Calu3 (cell line): ENCODE measurements at regions not wholly inside any gene's neighbourhood (a gene's known extent, or its start where the extent isn't known, plus 50 kb on each side); places are given as distances from the start of the nearest gene placed in this dataset.
A peak's percentile ranks its signal among the peaks of the same experiment; 100 is the strongest.

Experiments used
- BruUV-seq: library from RNA; stranded (reverse); fragments of 400-500 nt; replicated peaks from 2 replicates; lab custom pipeline; 2021; lab: Mats Ljungman, UMichigan
- CTCF ChIA-PET: fragments of 300-600 bp; sonication (Branson Sonifier 250); formaldehyde crosslinking; loops from one replicate; lab custom pipeline; 2022; ENCODE audit warnings: antibody characterized with exemption; lab: Charles Lee
- DNase-seq: peaks from one replicate; pipeline ENCODE4 v3.0.0; 2022
- H3K27ac Mint-ChIP-seq: one replicate; pipeline ENCODE4 v1.8.0; 2022; ENCODE audit warnings: mixed read lengths; ENCODE audit not compliant: unreplicated experiment
- H3K27me3 Mint-ChIP-seq: one replicate; pipeline ENCODE4 v1.8.0; 2022; ENCODE audit warnings: mixed read lengths; ENCODE audit not compliant: unreplicated experiment
- H3K36me3 Mint-ChIP-seq: one replicate; pipeline ENCODE4 v1.8.0; 2022; ENCODE audit warnings: mild to moderate bottlenecking, moderate library complexity, mixed read lengths; ENCODE audit not compliant: insufficient read depth, unreplicated experiment
- H3K4me1 Mint-ChIP-seq: one replicate; pipeline ENCODE4 v1.8.0; 2022; ENCODE audit warnings: mild to moderate bottlenecking, low read depth, mixed read lengths; ENCODE audit not compliant: unreplicated experiment
- H3K4me3 Mint-ChIP-seq: one replicate; pipeline ENCODE4 v1.8.0; 2022; ENCODE audit warnings: mild to moderate bottlenecking, low read depth, moderate library complexity, mixed read lengths; ENCODE audit not compliant: unreplicated experiment
- H3K9me3 Mint-ChIP-seq: one replicate; pipeline ENCODE4 v1.8.0; 2022; ENCODE audit warnings: low read depth, mixed read lengths; ENCODE audit not compliant: unreplicated experiment
- intact Hi-C: fragments of 100-400 bp; cut with micrococcal nuclease; formaldehyde crosslinking; loops from one replicate; pipeline ENCODE4 v1.10.0; 2022; ENCODE audit not compliant: unreplicated experiment
- TF ChIP-seq, protein P1 (sequence below): fragments of 200-600 bp; IDR thresholded peaks from one replicate; pipeline ENCODE4 v1.8.0; 2022; ENCODE audit warnings: antibody characterized with exemption; ENCODE audit not compliant: unreplicated experiment

DNA sequence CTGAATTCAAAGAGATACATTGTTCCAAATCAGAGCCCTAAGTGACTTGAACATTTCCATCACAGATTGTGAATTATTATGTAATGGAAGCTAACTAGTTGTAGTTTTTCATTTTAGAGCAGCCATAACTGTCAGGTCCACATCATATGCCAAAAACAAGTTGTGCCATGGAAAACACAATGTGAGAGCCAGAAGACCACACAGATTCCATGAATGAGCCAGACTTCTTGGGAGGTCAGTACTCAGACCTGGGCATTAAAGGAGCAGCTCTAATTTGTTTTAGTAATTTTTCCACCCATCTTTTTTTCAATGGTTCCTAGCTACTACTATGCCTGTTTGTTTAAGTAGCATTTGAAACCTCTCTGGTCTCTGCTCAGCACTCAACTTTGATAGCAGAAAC is 279.4 kb downstream of the FAT3 start:
- intact Hi-C loops: no loop called here
- H3K27me3 Mint-ChIP-seq: no peaks in the 10 kb centered on the region
- no peak overlapping the region for H3K4me3 Mint-ChIP-seq
- H3K36me3 Mint-ChIP-seq: no peaks in the 10 kb centered on the region
- CTCF ChIA-PET: no interaction called here
- TF ChIP-seq, protein P1, sequence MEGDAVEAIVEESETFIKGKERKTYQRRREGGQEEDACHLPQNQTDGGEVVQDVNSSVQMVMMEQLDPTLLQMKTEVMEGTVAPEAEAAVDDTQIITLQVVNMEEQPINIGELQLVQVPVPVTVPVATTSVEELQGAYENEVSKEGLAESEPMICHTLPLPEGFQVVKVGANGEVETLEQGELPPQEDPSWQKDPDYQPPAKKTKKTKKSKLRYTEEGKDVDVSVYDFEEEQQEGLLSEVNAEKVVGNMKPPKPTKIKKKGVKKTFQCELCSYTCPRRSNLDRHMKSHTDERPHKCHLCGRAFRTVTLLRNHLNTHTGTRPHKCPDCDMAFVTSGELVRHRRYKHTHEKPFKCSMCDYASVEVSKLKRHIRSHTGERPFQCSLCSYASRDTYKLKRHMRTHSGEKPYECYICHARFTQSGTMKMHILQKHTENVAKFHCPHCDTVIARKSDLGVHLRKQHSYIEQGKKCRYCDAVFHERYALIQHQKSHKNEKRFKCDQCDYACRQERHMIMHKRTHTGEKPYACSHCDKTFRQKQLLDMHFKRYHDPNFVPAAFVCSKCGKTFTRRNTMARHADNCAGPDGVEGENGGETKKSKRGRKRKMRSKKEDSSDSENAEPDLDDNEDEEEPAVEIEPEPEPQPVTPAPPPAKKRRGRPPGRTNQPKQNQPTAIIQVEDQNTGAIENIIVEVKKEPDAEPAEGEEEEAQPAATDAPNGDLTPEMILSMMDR: no peak
- no peaks in the 10 kb centered on the region for H3K9me3 Mint-ChIP-seq
- BruUV-seq: no TSS peak
- H3K27ac Mint-ChIP-seq: no peak overlapping the region
- DNase-seq: no peak
- H3K4me1 Mint-ChIP-seq: peaks cover 21% of the 10 kb centered on the region

DNA sequence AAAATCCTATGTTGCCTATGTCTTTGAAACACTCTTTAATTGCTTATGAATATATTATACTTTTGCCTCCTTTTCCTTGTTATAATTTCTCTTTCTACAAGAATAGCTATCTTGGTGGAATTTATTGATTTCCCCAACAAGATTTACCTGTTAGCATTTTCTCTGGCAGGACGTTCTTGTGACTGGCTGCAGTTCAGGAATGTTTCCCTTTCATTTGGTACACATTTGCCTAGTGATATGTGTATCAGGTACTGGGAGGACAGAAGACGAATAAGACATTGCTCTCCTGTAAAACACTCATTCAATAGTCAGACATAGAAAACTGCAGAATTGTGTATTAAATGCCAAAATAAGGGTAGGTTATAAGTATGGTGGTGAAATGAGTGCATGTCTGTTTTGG is 279.9 kb downstream of the FAT3 start:
- H3K4me3 Mint-ChIP-seq: peak overlapping the region; percentile 22
- no TSS peak for BruUV-seq
- H3K27ac Mint-ChIP-seq: peak overlapping the region; percentile 71
- H3K36me3 Mint-ChIP-seq: no peaks in the 10 kb centered on the region
- peaks cover 21% of the 10 kb centered on the region for H3K4me1 Mint-ChIP-seq
- no peaks in the 10 kb centered on the region for H3K27me3 Mint-ChIP-seq
- TF ChIP-seq, protein P1: no peak
- intact Hi-C loops: no loop called here
- peak; percentile 21 for DNase-seq
- H3K9me3 Mint-ChIP-seq: no peaks in the 10 kb centered on the region
- CTCF ChIA-PET: no interaction called here

DNA sequence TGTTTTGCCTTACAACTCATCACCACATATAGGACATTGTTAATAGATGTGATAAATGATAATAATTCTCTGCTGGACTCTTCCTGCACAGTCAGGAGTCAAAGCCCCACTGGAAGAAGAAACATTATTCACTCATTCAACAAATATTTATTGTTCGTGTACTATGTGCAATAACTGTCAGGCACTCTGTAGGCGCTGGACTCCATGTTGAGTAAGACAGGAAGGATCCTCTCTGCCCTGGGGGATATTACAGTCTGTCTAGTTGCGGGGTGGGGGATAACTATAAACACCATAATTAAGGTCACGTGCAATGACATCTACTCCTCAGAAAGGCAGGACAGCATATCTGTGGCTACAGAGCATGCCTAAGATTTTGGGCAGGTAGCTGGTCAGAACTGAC is 281.1 kb downstream of the FAT3 start:
- Mint-ChIP-seq H3K27ac (no peak overlapping the region), H3K4me1 (peaks cover 21% of the 10 kb centered on the region), H3K9me3 (no peaks in the 10 kb centered on the region), H3K36me3 (no peaks in the 10 kb centered on the region), H3K4me3 (no peak overlapping the region), H3K27me3 (no peaks in the 10 kb centered on the region)
- no peak for DNase-seq
- TF ChIP-seq, protein P1: no peak
- intact Hi-C loops: no loop called here
- CTCF ChIA-PET: no interaction called here
- BruUV-seq: no TSS peak

DNA sequence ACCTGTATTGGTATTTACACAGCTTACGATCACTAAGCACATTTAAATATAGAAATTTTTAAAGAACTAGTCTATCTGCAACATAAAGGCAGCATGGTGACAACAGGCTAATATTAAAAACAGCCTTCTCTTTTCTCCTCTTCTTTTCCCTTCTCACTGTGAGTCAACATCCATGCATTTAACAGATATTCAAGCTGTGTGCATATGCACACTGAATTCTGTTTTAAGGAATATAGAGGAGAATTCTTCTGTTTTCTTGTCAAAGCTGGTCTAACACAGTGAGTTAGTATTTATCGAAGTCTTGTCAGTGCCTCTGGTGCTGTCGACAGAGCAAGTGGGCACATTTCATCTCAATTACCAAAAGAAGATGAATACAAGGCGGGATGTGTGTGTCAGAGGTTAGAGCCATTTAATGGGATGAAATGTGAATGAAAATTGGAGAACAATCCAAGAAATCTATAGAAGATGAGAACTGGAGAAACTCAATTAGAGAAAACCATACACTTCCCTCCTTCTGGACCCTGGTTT is 282.3 kb downstream of the FAT3 start:
- TF ChIP-seq, protein P1: no peak
- no peak overlapping the region for H3K4me3 Mint-ChIP-seq
- CTCF ChIA-PET: no interaction called here
- DNase-seq: no peak
- no peaks in the 10 kb centered on the region for H3K27me3 Mint-ChIP-seq
- no peaks in the 10 kb centered on the region for H3K9me3 Mint-ChIP-seq
- intact Hi-C loops: no loop called here
- peaks cover 21% of the 10 kb centered on the region for H3K4me1 Mint-ChIP-seq
- BruUV-seq: no TSS peak
- no peak overlapping the region for H3K27ac Mint-ChIP-seq
- no peaks in the 10 kb centered on the region for H3K36me3 Mint-ChIP-seq
